ENCODE measurements at regions not wholly inside any gene's neighbourhood (a gene's known extent, or its start where the extent isn't known, plus 50 kb on each side); places are given as distances from the start of the nearest gene placed in this dataset.
"Not testable (repeated sequence)": the region's sequence is repeated elsewhere in the genome, so short reads cannot be mapped to it uniquely, and the experiment has no call there.

DNA sequence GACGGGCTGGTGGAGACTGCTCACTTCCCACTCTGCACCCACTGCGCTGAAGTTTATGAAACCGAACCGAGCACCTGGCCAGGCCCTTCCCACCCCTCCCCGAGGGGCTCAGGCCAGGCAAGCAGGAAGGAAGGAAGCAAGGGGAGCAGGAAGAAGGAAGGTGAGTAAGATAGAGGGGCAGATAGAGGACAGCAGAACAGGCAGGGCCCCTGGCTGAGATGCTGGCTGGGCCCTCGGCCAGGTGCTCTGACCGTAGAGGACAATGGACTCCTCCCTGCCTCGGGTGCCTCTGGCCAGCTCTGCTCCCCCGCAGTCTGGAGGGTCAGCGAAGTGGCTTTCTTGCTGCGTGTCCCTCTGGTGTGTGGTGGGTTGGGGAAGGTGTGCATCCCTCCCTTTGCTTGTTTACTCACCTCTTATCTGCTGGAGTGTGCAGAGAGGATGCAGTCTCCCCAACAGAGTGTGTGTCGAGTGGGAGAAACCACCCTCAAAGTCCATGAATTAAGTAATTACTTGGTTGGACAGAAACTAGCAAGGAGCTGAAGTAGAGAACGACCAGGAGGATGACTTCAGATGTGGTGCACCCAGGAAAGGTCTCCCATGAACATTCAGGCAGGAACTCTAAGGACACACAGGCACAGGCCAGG, 82.8 kb upstream of the PPP2R2D start:
- Histone ChIP-seq H3K4me1 (ENCODE audit: control insufficient read depth, insufficient read depth, low read length) (no peaks in the 10 kb centered on the region), H3K27ac (ENCODE audit: low read length) (no peak overlapping the region), H3K27me3 (ENCODE audit: control insufficient read depth, insufficient read depth, low read length) (no peaks in the 10 kb centered on the region), H3K4me3 (ENCODE audit: low read length) (no peak overlapping the region), H3K36me3 (ENCODE audit: control insufficient read depth, insufficient read depth, low read length) (no peaks in the 10 kb centered on the region), H3K9me3 (ENCODE audit: control insufficient read depth, low read depth, low read length) (no peaks in the 10 kb centered on the region)
- no peak for DNase-seq
- no CpG with 5 or more reads among the region's 13 CpGs for WGBS (ENCODE audit: insufficient coverage, low lambda C conversion rate)

DNA sequence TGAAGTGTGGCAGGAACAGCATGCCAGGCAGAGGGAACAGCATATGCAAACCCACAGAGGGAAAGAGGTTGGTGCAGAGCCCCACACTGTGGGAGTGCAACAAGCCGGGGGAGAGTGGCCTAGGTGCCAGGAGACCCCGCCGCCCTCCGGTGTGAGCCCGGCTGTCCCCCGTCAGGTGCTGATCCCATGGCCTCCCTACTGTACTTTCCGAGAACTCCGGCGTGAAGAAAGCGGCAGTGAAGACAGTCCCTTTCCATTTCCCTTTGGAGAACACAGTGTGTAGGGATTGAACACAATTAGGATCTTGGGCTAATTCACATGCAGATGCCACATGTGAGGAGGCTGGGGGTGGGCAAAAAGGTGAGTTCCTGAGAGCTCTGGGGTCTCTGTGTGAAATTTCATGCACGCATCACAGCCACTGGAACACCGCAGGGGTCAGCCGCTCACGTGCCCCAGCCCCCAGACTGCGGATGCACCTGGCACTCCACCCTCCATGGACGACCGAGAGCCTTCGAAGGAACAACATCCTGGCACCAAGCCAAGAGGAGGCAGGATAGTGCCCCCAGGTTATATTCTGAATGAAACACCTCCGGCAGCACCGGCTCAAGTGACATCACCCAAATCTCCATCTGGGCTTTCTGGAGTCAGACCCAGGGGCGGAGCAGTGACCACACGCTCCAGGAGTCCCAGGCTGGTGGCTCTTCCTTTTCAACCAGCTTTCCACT, 82.1 kb upstream of the PPP2R2D start:
- Histone ChIP-seq H3K9me3 (ENCODE audit: control insufficient read depth, low read depth, low read length) (no peaks in the 10 kb centered on the region), H3K27me3 (ENCODE audit: control insufficient read depth, insufficient read depth, low read length) (no peaks in the 10 kb centered on the region), H3K4me1 (ENCODE audit: control insufficient read depth, insufficient read depth, low read length) (no peaks in the 10 kb centered on the region), H3K27ac (ENCODE audit: low read length) (no peak overlapping the region), H3K4me3 (ENCODE audit: low read length) (no peak overlapping the region), H3K36me3 (ENCODE audit: control insufficient read depth, insufficient read depth, low read length) (no peaks in the 10 kb centered on the region)
- no peak for DNase-seq
- no CpG with 5 or more reads among the region's 22 CpGs for WGBS (ENCODE audit: insufficient coverage, low lambda C conversion rate)

DNA sequence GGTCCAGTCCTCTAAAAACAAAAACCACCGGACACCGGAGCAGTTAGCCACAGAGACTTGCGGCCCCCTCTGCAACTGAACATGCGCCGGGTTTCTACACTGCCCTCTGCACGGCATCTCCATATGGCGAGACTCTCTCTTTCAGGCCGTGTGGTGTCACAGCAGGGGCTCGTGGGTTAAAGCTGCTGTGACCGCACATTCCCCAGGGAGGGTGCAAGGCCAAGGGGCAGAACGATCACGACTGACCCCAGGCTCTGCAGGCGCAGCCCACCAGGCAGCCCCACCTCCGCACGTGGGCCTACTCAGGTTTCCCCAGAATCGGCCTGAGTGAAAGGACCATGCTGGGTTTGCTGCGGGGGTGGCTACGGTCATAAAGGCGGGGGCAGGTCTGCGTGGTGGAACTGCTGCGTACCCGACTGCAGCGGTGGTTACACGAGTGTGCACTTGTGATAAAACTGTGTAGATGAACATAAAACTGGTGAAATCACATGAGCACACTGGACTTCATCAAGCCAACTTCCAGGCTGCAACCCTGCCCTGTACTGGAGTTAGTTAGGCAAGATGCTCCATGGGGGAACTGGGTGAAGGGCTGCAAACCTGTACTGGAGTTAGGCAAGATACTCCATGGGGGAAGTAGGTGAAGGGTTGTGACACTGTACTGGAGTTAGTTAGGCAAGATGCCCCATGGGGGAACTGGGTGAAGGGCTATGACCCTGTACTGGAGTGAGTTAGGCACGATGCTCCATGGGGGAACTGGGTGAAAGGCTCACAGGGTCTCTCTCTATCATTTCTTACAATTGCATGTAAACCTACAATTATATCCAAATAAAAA, 81.4 kb upstream of the PPP2R2D start:
- 70% methylated on average over 2 of the region's 25 CpGs for WGBS (ENCODE audit: insufficient coverage, low lambda C conversion rate)
- DNase-seq: no peak
- no peak overlapping the region for H3K4me3 ChIP-seq (ENCODE audit: low read length)
- no peaks in the 10 kb centered on the region for H3K9me3 ChIP-seq (ENCODE audit: control insufficient read depth, low read depth, low read length)
- H3K27me3 ChIP-seq (ENCODE audit: control insufficient read depth, insufficient read depth, low read length): no peaks in the 10 kb centered on the region
- H3K4me1 ChIP-seq (ENCODE audit: control insufficient read depth, insufficient read depth, low read length): no peaks in the 10 kb centered on the region
- no peak overlapping the region for H3K27ac ChIP-seq (ENCODE audit: low read length)
- H3K36me3 ChIP-seq (ENCODE audit: control insufficient read depth, insufficient read depth, low read length): no peaks in the 10 kb centered on the region

DNA sequence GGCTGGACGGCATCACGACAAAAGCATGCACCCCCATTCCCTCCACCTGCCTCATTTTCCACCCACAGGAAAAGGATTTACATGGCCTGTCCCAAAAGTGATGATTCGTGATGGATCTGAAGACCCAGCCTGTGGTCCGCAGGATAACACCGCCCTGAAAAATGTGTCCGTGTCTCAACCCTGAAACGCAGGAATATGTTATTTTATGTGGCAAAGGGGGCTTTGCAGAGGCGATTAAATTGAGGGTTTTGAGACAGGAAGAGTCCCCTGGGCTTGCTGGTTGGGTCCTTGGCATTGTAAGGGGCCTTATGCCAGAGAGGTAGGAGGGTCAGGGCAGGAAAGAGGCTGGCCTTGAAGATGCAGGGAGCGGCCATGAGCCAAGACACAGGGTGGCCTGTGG, 80.2 kb upstream of the PPP2R2D start:
- no peak for DNase-seq

GRCh38 chr10:131821378-131822012, 79.3 kb upstream of the PPP2R2D start:
- no peaks in the 10 kb centered on the region for H3K9me3 ChIP-seq (ENCODE audit: control insufficient read depth, low read depth, low read length)
- H3K4me1 ChIP-seq (ENCODE audit: control insufficient read depth, insufficient read depth, low read length): no peaks in the 10 kb centered on the region
- no peak for DNase-seq
- H3K27me3 ChIP-seq (ENCODE audit: control insufficient read depth, insufficient read depth, low read length): peaks cover 8% of the 10 kb centered on the region
- WGBS (ENCODE audit: insufficient coverage, low lambda C conversion rate): no CpG with 5 or more reads among the region's 8 CpGs
- no peak overlapping the region for H3K27ac ChIP-seq (ENCODE audit: low read length)
- H3K36me3 ChIP-seq (ENCODE audit: control insufficient read depth, insufficient read depth, low read length): no peaks in the 10 kb centered on the region
- no peak overlapping the region for H3K4me3 ChIP-seq (ENCODE audit: low read length)

More for the DNA sequence above, 80.2 kb upstream of the PPP2R2D start:
- Histone ChIP-seq H3K27me3 (ENCODE audit: control insufficient read depth, insufficient read depth, low read length) (peaks cover 5% of the 10 kb centered on the region), H3K9me3 (ENCODE audit: control insufficient read depth, low read depth, low read length) (no peaks in the 10 kb centered on the region), H3K4me1 (ENCODE audit: control insufficient read depth, insufficient read depth, low read length) (no peaks in the 10 kb centered on the region), H3K4me3 (ENCODE audit: low read length) (no peak overlapping the region), H3K27ac (ENCODE audit: low read length) (no peak overlapping the region), H3K36me3 (ENCODE audit: control insufficient read depth, insufficient read depth, low read length) (no peaks in the 10 kb centered on the region)
- WGBS (ENCODE audit: insufficient coverage, low lambda C conversion rate): 83% methylated on average over 1 of the region's 9 CpGs

GRCh38 chr10:131822013-131822691, 78.7 kb upstream of the PPP2R2D start:
- no CpG with 5 or more reads among the region's 18 CpGs for WGBS (ENCODE audit: insufficient coverage, low lambda C conversion rate)
- no peaks in the 10 kb centered on the region for H3K9me3 ChIP-seq (ENCODE audit: control insufficient read depth, low read depth, low read length)
- H3K27me3 ChIP-seq (ENCODE audit: control insufficient read depth, insufficient read depth, low read length): peaks cover 8% of the 10 kb centered on the region
- H3K4me1 ChIP-seq (ENCODE audit: control insufficient read depth, insufficient read depth, low read length): no peaks in the 10 kb centered on the region
- DNase-seq: no peak
- H3K4me3 ChIP-seq (ENCODE audit: low read length): no peak overlapping the region
- H3K36me3 ChIP-seq (ENCODE audit: control insufficient read depth, insufficient read depth, low read length): no peaks in the 10 kb centered on the region
- no peak overlapping the region for H3K27ac ChIP-seq (ENCODE audit: low read length)

GRCh38 chr10:131822692-131823245, 78.0 kb upstream of the PPP2R2D start:
- no peak for DNase-seq
- H3K36me3 ChIP-seq (ENCODE audit: control insufficient read depth, insufficient read depth, low read length): no peaks in the 10 kb centered on the region
- no peaks in the 10 kb centered on the region for H3K9me3 ChIP-seq (ENCODE audit: control insufficient read depth, low read depth, low read length)
- WGBS (ENCODE audit: insufficient coverage, low lambda C conversion rate): no CpG with 5 or more reads among the region's 9 CpGs
- H3K4me3 ChIP-seq (ENCODE audit: low read length): no peak overlapping the region
- no peak overlapping the region for H3K27ac ChIP-seq (ENCODE audit: low read length)
- no peaks in the 10 kb centered on the region for H3K4me1 ChIP-seq (ENCODE audit: control insufficient read depth, insufficient read depth, low read length)
- peaks cover 8% of the 10 kb centered on the region for H3K27me3 ChIP-seq (ENCODE audit: control insufficient read depth, insufficient read depth, low read length)

GRCh38 chr10:131823601-131824099, 77.2 kb upstream of the PPP2R2D start:
- not testable (repeated sequence) for H3K27me3 ChIP-seq (ENCODE audit: control insufficient read depth, insufficient read depth, low read length); H3K4me3 ChIP-seq (ENCODE audit: low read length); H3K9me3 ChIP-seq (ENCODE audit: control insufficient read depth, low read depth, low read length); DNase-seq; H3K36me3 ChIP-seq (ENCODE audit: control insufficient read depth, insufficient read depth, low read length); H3K4me1 ChIP-seq (ENCODE audit: control insufficient read depth, insufficient read depth, low read length); H3K27ac ChIP-seq (ENCODE audit: low read length)
- WGBS (ENCODE audit: insufficient coverage, low lambda C conversion rate): no CpG with 5 or more reads among the region's 12 CpGs

GRCh38 chr10:131824371-131825149, 76.2 kb upstream of the PPP2R2D start:
- no CpG with 5 or more reads among the region's 24 CpGs for WGBS (ENCODE audit: insufficient coverage, low lambda C conversion rate)
- Histone ChIP-seq H3K27ac (ENCODE audit: low read length) (no peak overlapping the region), H3K27me3 (ENCODE audit: control insufficient read depth, insufficient read depth, low read length) (peaks cover 8% of the 10 kb centered on the region), H3K4me3 (ENCODE audit: low read length) (no peak overlapping the region), H3K36me3 (ENCODE audit: control insufficient read depth, insufficient read depth, low read length) (no peaks in the 10 kb centered on the region), H3K4me1 (ENCODE audit: control insufficient read depth, insufficient read depth, low read length) (no peaks in the 10 kb centered on the region), H3K9me3 (ENCODE audit: control insufficient read depth, low read depth, low read length) (no peaks in the 10 kb centered on the region)
- DNase-seq: no peak

Measured in large intestine (tissue), 3 donors.